Head of caudate nucleus (tissue), 42 donors: ENCODE measurements at regions not wholly inside any gene's neighbourhood (a gene's known extent, or its start where the extent isn't known, plus 50 kb on each side); places are given as distances from the start of the nearest gene placed in this dataset.

Source experiments
- DNase-seq, 42 donors: peaks; one replicate each; pipeline versions ENCODE4 v3.0.0 to v3.0.0-alpha.2; 2020 to 2021; ENCODE audit warnings: mixed read lengths in 7 of 42
- intact Hi-C: fragments of 100-400 bp; cut with DNase I; formaldehyde crosslinking; loops from one replicate; pipeline ENCODE4 v1.15.0; 2022

DNA sequence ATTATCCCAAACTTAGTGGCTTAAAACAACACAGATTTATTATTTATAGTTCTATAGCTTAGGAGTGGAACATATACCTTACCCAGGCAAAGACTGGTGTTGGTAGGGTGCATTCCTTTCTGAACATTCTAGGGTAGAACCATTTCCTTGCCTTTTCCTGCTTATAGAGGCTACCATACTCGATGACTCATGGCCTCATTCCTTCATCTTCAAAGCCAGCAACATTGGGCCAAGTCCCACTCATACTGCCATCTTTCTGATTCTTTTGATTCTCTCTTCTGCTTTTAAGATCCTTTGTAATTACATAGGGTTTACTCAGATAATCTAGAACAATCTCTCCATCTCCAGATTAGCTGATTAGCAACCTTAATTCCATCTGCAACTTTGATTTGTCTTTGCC is 452.7 kb upstream of the KLF4 start:
- intact Hi-C loops: no loop called here
- no peak for DNase-seq

DNA sequence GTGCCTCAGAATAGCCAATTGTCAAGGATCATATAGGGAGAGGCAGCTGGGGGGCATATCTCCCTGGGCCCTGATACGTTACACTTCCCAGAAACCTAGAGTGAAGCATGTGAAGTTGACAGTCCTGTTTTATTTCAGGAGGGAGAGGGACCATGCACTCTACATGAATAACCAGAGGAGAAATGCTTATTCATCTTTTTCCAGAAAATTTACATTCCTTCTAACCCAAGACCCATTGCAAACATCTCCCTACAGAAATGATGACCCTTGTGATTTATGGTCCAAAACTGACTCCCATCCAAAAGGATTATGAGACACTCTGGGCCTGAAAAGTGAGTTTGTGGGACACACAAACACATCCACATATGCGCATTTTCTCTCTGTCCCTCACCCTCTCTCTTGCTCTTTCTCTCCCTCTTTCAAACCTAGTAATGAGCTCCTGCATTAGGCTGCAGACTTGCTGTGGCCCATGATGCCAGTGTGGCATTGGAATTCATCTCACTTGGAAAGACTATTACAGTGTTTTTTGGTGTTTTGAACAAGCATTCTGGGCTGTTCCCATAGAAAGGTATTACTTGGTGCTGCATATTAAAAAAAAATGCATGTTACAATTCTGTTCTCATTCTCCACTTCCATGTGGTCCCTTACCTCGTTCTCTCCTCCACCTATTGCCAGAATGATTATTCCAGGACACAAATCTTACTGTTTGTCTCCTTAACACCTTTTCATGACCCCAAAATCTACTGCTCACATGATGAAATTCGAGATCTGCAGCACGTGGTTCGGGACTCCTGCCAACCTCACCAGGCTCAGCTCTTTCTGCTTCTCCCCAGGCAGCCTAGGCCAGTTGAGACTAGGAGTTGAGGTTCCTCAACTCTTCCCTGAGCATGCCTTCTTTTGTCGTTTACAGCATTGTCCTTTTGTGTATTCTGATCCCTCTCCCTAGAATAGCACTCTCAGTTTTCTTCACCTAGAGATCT is 451.3 kb upstream of the KLF4 start:
- no peak for DNase-seq
- intact Hi-C loops: no loop called here

DNA sequence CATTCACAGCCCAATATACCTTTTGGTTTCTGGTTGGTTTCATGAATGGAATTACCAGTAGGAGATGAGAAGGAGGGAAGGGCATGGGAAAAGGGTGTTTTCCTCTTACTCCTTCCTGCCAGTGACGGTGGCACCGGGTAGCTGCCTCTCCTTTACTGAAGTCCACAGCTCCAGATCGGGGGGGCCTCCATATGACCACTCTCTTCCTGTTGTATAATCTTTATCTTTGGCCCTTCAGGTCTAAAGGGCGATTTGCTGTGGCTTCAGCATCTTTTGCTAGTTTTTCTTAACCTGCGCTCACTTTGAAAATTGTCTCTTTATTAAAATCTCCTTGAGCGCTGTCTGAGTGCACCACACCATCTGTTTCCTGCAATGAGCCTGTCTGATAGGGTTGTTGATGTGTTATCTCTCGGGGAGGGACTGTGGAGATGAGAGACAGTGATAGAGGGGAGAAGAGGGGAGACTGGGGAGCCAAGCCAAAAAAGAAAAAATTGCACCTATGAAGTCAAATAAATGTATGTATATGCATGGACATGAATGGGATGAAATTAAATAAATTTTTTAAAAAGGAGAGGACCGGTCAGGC is 449.3 kb upstream of the KLF4 start:
- no peak for DNase-seq
- intact Hi-C loops: no loop called here

DNA sequence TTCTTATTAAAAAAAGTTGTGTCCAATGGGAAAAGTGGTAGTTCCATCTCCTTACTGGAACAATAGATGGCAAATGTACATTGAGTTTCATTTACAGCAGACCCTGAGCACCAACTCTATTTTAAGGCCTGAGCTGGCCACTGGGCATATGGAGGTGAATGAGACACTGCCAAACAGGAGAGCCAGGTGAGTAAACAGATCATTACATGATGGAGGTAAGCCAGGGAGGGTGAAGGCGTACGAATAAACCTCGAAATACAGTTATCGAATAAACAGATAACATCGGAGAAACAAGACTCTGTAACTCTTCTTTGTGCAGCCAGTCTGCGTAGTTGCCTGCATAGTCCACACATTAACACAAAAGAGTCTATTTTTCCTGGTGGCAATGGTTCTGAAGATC is 446.4 kb upstream of the KLF4 start:
- intact Hi-C loops: no loop called here

DNA sequence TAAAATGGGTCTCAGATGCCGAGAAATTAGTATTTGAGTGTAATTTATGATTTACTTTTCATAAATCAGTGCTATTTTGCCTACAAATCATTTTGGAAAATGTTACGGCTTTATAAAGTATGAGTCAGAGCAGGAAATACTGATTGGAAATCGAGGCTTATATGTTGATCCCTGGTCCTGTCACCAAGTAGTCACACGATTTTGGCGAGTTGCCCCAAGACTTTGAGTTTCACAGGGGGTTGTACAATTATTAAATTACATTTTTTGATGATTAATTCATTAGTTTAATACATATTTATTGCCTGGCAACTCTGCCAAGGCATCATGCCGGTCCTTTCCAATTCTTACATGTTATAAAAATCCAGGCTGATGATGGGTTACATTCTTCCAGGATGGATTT is 443.9 kb upstream of the KLF4 start:
- DNase-seq: no peak
- intact Hi-C loops: no loop called here

More for the DNA sequence above, 446.4 kb upstream of the KLF4 start:
- DNase-seq: no peak

DNA sequence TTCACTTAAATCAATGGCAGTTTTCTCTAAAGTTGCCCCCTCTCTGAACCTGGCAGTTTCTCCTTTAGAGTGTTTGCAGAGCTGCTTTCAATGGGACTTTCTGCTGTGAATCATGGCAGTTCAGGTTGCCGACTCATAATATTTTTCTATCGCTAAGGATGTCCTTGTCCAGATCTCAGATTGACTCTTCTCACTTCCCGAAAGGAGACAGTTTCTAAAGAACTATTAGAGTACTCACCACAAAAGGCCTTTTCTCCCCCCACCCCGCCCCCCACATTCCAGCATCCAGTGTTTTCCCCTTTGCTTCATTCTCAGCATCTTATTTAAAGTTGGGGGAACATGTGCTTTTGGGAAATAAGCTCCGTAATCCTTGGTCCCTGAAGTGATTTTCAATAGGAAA is 443.5 kb upstream of the KLF4 start:
- intact Hi-C loops: no loop called here
- DNase-seq: no peak

DNA sequence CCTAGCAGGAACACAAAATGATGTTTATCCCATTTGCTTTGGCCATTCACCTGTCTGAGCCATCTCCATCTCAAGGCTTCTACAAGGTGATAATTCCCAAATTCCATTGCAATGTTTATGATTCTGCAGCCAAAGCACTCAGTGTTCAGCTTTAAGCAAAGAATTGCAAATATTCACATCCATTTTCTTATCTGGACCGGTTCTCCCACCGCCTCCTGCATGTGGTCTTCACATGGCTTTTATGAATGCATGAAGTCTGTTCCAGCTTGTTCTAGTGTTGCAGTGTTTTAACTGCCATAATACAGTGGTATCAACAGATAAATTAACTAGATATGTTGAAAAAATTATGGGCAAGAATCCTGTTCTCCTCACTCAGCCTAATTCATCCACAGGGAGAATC is 443.0 kb upstream of the KLF4 start:
- no peak for DNase-seq
- intact Hi-C loops: no loop called here

DNA sequence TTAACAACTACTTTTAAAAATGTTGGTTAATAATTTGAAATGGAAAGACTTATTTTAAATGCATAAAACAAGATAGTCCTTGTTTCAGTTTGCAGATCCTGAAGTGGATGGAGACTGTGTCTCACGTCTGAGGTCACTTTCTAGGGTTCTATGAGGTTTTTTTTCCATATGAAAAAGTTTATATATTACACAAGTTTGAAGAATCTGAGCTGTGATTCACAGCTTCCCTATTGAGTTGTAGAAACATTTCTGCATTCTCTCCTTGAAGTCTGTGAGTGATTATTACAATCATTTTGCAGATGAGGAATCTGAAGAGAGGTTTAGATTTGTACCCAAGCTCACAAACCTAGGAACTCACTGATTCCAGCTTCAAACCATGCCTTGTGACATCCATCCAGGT is 442.5 kb upstream of the KLF4 start:
- intact Hi-C loops: no loop called here
- DNase-seq: no peak

DNA sequence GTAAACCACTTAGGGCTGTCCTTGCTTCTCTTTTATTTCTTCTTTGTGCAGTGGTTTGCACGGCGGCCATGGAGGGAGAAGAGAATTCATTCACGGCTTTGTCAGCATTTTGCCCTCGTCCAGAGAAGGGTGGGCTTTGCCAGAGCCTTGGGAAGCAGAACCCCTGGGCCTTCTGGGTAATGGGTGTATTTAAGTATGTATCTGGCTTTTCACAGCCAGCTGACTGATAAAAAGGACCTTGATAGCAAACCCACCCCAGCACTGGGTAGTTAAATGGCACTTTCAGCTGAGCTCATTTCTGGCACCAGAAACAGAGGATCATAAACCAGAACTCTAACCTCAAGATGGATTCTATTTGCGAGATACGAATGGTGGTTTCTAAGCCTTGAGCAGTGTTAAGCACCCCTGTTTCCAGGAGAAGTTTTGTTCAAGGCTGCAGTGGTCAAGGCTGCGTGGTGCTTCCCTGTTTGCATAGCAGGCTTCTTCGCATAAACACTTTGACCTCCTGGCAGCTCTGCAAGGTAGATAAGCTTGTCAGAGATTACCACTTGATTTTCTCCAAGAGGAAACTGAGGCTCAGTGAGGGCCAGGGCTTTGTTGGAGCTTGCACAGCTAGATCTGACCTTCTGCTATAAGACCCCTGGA is 441.6 kb upstream of the KLF4 start:
- intact Hi-C loops: no loop called here
- no peak for DNase-seq

DNA sequence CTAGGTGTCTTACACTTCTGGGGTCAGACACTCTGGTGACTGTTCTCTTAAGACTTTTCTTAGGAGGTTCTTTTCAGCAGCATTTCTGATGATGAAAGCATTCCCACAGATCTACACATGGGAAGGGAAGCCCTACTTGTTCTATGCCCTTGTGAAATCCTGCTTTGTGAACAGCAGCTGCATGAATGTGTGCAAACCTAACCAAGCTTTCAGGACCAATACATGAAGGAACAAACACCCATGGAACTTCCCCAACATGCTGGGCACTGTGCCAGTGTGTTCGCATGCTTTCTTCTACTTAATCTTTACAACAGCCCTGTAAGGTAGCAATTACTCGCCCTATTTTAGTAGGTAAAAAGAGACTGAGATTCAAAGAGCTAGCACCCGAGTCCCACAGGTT is 439.9 kb upstream of the KLF4 start:
- peak in 29 of 42 donors; percentile 6 to 60 (median 27) for DNase-seq
- intact Hi-C loops: no loop called here

DNA sequence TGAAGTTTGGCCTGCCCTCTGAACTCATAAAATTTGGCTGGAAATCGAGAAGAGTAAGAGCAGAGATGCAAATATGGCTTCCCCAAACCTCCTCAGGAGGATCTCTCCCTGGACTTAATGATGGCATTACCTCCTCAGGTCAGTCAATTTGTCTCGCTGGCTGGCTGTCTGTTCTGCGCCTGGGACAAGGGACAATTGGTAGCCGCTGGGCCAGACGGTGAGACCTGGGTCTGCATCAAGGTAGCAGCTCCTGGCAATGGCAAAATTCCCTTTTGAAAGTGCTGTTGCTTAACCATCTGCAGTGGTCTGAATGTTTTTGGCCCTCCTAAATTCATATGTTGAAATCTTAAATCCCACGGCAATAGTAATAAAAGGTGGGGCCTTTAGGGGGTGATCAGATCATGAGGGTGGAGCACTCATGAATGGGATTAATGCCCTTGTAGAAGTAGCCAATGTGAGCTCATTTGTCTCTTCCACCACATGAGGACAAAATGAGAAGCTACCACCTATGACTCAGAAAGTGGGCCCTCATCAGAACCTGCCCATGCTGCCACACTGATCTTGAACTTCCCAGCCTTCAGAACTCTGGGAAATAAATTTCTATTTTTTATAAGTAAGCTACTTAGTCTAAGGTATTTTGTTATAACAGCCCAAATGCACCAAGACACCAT is 439.3 kb upstream of the KLF4 start:
- intact Hi-C loops: no loop called here

DNA sequence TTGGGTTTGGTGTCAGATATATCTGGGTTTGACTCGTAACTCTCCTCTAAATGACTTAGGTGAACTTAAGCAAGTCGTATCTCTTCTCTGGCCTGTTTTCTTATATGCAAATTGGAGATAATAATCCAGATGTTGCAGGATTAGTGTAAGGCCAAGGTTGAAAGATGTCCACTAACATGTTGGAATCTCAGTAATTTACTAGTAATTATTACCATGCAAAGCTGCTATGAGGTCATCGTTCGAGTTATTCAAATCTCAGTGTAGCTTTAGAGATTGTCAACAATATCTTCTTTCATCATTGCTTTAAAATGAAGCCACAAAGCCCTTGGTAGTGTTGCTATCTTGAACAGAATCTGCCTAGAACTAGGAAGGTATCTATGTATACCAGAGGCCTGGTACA is 437.7 kb upstream of the KLF4 start:
- no peak for DNase-seq
- intact Hi-C loops: no loop called here

More for the DNA sequence above, 439.3 kb upstream of the KLF4 start:
- no peak for DNase-seq

DNA sequence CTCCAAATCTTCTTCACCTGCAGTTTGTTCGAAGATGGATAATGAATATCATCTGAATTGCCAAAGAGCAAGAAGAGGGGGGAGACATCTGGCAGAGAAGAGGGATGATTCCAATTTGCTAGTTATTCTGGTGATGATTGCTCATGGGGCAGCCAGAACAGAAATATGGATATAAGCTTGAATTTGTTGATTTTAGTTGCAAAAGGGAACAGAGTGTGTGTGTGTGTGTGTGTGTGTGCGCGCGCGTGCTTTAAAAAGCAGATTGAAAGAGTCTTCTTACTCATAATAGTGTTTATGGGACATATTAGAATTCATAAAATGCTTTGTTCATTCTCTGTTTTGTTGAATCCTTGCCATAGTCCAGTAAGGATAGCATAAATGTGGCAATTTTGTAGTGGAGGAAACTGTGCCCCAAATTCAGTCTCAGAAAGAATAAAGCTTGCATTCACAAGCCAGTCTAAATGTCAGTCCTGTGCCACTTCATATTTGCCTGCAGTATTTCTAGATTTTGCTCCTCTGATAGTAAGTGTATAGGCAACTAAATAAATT is 436.3 kb upstream of the KLF4 start:
- DNase-seq: no peak
- intact Hi-C loops: no loop called here

DNA sequence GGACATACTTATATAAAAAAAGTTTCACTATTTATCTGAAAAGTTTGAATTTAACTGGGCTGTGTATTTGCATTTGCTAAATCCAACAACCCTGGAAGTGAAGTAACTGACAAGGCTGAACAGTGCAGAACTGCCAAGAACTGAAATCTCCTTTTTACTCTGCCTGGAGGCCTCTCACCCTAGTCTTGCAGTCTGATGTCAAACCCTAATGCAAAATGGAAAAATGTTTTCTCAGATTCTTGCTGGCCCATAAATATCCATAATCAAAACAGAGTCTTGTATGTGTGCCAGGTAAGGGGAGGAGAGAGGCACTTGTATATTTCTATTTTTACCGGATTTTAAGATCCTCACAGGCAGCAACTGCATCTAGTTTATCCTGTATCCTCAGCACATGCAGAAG is 432.7 kb upstream of the KLF4 start:
- intact Hi-C loops: no loop called here

DNA sequence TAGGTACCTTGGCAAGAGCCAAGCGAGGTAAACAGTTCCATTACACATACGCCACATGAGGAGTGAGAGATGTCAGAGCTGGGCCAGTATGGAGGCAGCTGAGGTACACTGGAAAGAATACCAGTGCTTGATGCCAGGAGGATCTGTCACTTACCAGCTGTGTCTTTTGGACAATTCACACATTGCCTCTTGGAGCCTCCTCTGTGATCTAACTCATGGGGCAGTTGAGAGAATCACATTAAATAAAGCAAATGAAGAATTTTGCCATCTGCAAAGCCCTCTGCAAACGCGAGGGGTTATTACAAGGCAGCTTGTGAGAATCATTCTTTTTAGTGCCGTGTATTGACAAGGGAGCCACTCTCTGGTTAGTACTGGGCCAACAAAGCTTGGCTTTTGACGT is 429.7 kb upstream of the KLF4 start:
- peak in 9 of 42 donors; percentile 4 to 52 (median 26) for DNase-seq
- intact Hi-C loops: no loop called here

More for the DNA sequence above, 432.7 kb upstream of the KLF4 start:
- no peak for DNase-seq

DNA sequence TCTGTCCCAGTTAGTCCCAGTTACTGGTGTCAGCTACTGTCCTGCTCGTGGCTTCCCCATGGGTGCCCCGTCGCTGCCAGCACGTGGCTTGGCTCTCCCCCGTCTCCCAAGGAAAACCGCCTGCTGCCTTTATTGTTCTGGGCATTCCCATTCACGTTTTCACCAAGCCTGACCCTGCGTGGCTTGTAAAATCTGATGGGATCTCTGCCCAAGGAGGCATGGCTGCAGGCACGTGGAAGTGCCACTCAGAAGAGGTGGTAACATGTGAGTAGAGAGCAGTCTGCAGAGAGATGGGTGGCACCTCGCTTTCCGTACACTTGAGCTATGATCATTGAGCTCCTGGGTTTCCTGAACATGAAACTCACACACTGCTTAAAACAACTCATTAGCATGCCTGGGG is 429.2 kb upstream of the KLF4 start:
- DNase-seq: peak in 11 of 42 donors; percentile 4 to 50 (median 27)
- intact Hi-C loops: no loop called here

DNA sequence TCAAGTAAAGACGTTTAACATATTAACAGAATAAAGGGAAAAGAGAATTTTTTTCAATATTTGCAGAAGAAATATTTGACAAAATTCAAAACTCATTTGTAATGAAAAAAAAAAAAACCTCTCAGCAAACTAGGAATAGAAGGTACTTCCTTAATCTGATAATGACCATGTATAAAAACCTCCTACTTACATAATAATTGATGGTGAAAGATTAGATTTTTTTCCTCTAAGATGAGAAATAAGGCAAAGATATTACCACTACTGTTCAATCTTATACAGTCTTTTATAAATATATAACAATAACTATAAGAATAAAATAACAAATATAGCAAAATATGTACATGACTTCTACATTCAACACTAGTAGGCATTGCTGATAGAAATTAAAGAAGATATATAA is 424.6 kb upstream of the KLF4 start:
- intact Hi-C loops: no loop called here
- no peak for DNase-seq

DNA sequence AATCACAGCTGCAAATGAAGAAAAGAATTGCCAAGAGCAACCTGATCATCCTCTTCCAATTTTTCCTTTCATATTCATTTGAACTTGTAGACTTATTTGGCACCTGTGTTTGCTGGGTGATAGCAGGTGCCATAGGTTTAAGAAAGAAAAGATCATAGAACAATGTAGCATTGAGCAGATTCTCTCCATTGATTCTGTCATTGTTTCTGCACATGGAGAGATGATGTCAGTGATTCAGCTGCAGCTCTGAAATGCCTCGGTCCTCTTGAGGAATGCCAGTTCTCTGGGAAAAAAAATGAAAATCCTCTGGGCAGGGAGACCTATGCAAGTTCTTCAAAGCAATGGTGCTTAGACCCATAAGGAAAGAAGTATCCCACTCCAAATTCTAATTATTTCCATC is 418.1 kb upstream of the KLF4 start:
- DNase-seq: peak in 15 of 42 donors; percentile 12 to 74 (median 34)
- intact Hi-C loops: no loop called here

DNA sequence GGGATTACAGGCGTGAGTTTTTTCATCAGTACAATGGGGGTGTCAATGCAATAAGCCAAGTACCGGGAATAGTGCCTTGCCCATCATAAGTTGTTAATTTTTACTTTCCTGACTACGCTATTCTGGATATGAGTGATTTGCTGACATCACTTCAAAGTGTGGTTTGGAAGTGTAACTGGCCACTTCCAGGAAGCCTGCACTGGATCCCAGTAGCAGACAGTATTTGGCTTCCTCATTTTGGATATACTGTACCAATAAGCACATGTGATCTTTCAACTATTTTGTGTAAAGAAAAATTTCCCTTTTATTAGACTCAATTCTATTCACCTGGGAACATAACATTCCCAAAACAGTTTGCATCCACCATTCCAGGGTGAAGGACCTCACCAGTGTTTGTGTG is 417.7 kb upstream of the KLF4 start:
- intact Hi-C loops: no loop called here
- no peak for DNase-seq
